ENCODE measurements at regions not wholly inside any gene's neighbourhood (a gene's known extent, or its start where the extent isn't known, plus 50 kb on each side); places are given as distances from the start of the nearest gene placed in this dataset.
"Not testable (repeated sequence)": the region's sequence is repeated elsewhere in the genome, so short reads cannot be mapped to it uniquely, and the experiment has no call there.

DNA sequence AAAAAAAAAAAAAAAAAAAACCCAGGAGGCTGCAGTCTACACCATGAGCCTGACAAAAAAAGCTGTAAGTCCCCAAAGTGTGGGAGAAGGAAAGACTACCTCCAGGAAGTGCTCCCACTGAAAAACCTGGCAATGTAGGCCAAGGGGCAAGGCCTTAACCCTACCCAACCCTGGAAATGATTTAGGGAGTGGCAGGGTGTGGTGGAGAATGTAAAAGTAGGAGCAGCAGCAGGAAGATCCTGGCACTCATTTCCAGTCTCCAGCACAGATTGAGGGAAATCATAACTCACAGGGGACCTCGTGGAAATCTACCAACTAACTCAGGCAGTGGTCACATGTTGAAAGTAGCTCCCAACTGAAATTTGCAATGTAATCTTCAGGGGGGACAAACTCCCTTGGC is 839.5 kb downstream of the EPHA3 start:
- no peak for FAIRE-seq

DNA sequence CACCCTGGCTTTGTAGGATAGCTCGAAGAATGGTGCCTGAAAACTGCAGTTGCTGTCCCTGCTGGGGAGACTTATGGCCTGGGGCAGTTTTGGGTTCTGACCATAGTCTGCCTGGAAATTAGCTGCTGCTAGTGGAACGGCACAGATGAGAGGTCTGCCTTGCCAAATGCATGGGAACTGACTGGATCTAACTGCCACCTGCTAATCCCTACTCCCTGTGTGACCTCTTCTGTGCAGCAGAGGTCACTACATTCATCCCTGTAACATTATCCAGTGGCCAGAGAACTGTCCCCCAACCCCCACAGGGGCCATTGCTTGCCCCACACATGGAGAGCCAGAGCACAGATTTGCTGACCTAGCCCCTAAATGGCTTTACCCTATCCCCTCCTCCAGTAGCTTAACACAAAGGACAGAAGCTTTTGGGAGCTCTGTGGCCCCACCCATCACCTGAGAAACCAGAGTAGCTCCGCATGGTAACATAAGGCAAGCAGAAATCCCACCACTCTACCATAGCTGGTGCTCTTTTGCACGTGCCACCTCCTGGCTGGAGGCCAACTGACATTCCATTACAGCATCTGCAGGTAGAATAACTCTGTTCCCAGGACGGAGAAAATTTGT is 840.0 kb downstream of the EPHA3 start:
- no peak for FAIRE-seq

DNA sequence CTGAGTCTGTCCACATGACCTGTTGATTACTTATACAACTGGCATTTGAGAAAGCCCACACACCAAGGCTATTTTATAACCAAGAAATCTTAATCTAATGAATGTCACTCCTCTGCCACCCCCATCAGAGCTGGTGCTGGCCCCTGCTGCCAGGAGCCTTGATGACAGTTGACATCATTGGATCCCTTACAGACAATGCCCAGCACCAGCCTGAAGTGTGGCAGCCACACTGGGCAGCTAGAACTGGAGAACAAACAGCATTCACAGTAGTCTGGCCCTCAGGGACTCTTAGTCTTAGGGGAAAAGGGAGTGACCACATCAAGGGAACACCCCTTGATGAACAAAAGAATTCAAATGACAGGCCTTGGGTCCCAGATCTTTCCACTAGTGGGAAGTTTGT is 840.6 kb downstream of the EPHA3 start:
- no peak for FAIRE-seq

DNA sequence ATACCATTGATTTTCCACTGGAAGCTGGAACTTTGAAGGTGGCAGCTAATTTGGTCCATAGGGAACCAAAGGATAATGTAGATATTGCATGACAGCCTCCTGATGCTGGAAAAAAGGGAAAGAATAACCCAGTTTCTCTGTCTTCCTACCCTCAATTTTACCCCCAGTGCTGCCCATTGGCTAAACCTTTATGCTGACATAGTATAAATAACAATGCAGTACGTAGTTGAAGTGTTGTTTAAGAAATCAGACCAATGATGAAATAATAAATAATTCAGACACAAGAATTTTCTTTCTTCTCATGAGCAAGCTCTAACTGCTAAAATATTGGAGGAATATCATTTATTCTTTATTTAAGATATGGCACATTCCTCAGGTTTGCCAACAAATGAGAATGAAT is 843.4 kb downstream of the EPHA3 start:
- FAIRE-seq: no peak

DNA sequence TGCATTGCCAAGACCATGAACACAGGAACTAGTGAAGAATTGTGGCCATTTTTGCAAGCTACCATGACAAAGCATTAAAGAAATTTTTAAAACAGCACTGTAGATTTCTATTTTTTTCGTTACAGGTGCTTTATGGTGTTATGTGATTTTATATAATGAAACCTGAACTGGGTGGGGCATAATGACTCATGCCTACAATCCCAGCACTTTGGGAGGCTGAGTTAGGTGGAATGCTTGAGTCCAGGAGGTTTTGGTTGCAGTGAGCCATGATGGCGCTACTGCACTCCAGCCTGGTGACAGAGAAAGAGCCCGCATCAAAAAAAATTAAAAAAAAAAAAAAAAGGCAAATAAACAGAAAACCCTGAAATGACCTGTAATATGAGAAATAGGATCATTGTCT is 846.7 kb downstream of the EPHA3 start:
- FAIRE-seq: no peak

DNA sequence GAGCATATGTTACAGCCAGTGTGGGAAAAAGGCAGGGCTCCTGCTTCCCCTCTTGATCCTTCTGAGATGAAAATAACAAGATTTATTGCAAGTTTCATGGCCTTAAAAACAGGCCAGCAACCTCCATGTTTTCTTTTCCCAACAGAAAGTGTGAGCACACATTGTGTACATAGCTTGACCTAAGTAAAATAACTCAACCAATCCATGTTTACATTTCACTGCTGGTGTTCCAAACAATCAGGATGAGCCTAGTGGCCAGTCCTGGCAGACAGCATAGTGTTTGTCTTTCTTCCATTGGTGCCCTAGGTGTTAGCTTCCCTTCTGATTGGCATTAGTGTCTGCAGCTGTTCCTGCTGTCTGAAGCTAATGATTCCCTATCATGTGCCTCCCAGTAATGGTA is 847.7 kb downstream of the EPHA3 start:
- FAIRE-seq: no peak

DNA sequence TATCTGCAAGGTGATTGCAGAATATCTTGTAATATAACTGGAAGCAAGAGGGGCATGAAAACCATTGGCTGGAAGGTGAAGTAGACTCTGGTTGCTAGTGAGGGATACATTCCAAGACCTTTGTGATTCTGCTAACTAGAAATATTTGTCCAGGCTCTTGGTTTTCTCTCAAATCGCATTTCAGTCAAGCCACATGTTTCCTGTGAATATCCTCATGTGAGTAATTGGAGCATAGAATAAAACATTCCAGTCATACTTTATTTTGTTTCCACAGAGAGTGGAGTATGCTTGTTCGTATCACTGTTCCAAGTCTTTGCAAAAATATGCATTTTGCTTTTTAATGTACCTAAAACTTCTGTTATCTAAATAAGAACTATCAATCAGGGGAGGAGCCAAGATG is 850.0 kb downstream of the EPHA3 start:
- FAIRE-seq: no peak

DNA sequence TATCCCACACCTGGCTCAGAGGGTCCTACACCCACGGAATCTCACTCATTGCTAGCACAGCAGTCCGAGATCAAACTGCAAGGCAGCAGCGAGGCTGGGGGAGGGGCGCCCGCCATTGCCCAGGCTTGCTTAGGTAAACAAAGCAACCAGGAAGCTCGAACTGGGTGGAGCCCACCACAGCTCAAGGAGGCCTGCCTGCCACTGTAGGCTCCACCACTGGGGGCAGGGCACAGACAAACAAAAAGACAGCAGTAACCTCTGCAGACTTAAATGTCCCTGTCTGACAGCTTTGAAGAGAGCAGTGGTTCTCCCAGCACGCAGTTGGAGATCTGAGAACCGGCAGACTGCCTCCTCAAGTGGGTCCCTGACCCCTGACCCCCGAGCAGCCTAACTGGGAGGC is 850.7 kb downstream of the EPHA3 start:
- not testable (repeated sequence) for FAIRE-seq

DNA sequence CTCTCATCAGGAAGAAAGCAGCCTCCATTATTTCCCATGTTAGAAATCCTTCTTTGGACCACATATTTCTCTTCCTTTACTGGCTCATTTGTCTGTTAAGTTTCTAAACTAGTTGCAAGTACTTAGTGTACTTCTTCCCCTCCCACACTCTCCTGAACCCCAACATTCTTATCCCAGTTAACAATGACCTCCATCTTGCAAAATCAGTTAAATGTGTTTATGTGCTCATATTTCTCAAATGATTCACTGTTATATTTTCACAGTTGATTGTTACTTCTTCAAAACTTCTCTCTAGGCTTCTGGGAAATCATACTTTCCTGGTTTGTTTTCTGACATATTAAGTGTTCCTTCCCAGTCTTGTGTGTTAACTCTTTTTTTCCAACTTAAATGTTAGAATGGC is 856.9 kb downstream of the EPHA3 start:
- no peak for FAIRE-seq

DNA sequence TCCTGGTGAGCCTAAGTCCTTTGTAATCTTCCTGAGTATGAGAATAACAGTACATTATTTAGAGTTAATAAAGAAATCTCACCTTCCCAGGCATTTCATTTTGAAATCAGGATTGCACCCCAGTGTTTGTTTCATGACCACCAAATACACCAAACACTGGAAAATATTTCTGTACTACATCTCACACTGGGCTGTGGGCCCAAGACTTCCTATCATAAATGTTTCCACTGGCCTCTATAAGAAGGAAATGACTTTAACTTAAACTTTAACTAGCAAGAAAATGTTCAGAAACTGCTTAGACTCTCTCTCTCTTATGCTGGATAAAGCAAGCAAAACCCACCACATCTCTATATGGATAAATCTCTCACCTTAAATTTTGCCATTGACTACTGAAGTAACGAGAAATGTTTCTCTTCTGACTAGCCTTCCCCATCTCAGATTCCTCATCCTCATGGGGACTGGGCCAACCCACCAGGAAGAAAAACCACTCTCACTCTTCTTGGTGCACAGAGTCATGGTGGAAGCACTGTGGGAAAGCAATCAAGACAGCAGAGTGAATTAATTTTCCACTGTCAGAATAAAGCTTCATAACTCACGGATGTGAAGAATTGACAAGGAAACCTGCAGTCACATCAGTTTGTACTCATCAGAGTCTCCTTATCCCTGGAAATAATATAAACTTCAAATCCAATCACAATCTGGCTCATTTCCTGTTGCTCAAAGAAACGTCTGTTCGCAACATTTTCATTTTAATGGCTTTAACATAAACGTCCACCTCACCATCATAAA is 859.6 kb downstream of the EPHA3 start:
- no peak for FAIRE-seq

DNA sequence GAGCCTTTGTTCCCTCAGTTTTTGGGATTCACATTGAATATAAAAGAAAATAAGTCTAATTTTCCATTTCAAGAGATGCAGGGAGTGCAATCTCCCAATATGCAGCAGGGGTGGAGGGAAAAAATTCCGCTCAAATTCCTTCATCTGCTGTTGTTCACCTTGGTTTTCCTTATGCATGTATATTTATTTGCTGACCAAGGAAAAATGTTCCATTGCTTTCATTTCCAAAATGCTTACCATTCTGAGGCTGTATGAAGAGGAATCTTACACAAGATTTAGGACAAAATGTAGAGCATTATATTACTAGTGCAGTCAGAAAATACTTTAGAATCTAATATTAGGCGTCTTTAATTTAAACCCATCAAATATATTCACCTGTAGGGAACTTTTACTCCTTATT is 863.9 kb downstream of the EPHA3 start:
- FAIRE-seq: no peak

DNA sequence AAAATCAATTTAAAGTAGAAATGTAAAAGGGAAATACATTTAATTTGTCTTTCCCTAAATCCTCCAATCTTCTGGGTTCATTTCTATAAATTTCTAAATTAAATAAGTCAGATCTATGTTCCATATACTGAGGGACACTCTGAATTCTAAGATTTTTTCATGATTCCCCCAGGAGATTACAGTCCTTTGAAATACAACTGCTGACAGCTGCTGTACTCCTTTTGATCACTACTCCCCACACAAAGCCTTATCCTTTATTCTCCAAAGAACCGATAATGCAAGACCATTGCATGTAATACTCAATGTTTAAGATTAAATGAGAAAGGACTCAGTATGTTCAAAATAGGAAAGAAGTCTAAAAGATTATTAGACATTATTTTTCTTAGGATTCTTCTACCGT is 865.7 kb downstream of the EPHA3 start:
- FAIRE-seq: no peak

DNA sequence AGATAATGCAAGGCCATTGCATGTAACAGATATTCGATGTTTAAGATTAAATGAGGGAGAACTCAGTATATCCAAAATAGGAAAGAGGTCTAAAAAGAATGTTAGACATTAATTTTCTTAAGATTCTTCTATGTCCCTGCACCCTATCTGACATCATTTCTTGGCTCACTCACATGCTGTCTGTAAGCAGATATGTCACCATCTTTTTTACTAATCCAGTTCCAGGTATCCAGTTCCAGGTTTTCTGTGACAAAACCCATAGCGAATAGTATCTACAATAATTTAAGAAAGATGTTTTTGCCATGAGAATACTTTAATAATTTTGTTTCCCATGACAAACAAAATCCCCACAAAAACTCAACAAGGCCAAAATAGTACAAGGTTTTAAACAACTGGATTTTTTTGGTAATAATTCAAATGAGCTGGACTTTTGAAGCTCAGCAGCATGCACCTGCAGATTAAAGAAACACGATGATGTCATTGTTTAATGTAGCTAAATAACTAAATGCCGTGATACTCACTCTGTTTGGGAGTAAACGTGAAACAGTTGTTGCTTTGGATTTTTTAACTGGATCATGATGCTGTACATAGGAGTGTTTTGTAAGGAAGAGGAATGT is 867.6 kb downstream of the EPHA3 start:
- FAIRE-seq: no peak

DNA sequence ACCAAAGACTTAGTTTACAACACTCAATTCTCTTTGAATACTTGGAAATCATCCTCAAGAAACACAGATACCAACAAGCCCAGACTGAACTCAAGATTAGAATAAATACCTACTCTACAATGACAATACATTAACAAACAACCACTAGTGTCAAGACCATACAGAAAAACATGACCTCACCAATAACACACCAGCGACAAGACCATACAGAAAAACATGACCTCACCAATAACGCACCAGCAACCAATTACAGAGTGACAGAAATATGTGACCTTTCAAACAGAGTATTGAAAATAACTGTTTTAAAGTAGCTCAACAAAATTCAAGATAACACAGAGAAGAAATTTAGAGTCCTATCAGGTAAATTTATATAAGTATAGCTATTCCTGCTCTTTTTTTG is 876.0 kb downstream of the EPHA3 start:
- FAIRE-seq: no peak

DNA sequence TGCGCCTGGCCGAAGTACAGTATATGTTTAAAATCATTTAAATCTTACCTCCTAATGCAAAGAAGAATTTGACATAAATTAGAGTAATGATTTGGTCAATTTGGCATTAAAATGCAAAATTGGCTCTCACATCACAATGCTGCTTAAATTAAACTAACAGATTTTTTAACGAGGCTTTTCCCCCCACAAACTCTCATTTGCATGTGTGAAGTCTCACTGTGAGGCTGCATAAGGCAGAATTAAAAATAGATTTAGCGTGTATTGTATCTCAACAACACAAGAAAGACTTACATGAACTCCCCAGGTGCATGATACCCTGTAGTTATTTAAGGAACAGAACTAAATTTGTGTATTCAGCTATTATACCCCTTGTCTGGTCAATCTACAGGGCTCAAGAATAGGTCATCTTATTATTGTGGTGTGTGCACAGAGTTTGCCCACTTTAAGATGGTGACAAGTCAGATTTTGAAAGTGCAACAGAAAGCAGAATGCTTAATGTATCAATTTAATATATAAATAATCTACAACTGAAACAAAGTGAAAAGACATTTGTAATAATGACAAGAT is 897.9 kb downstream of the EPHA3 start:
- FAIRE-seq: no peak

DNA sequence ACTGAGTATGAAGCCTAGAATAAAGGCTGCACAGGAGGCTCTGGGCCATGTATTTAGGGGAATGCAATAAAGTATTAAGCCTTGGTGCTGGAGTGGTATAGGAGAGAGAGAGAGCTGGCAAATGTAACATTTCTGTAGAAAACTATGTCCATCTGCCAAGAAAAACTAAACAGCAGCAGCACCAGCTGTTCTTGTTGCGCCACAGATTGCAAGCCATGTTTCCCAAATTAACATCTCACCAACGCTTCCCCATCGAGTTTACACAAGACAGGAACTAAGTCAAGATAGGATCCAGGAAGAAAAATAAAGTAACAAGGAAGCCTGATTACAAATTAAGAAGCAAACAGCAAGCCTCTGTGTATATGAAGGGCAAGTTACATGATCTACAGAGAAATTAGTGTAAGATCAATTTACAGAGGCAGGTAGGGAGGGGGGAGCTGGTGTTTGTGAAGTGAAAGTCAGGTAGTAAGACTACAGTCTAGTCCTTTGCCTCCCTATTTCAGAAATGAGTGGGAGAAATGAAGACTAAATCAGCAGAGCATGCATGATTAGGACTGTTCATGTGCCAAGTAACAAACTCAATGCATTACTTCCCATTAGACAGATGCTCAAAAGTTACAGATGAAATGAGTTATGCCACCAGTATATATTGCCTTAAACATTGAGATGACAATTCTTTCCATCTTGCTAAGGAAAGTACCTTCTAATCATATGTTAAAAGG is 900.5 kb downstream of the EPHA3 start:
- FAIRE-seq: no peak

DNA sequence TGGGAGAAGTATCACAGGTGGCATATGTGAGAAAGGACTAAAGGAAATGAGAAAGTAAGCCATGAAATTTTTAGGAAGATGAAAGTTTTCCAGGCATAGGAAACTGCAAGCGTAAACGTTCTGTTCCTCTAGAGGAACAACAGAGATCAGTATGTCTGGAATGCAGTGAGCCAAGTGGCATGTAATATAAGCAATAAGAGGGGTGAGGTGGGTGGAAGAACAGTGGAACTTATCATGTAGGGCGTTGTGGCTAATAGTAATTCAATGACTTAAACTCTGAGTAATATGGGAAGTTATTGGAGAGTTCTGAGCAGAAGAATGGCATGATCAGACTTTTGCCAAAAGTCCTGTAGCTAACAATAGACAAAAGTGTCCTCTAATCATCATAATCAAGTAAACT is 902.9 kb downstream of the EPHA3 start:
- FAIRE-seq: no peak

DNA sequence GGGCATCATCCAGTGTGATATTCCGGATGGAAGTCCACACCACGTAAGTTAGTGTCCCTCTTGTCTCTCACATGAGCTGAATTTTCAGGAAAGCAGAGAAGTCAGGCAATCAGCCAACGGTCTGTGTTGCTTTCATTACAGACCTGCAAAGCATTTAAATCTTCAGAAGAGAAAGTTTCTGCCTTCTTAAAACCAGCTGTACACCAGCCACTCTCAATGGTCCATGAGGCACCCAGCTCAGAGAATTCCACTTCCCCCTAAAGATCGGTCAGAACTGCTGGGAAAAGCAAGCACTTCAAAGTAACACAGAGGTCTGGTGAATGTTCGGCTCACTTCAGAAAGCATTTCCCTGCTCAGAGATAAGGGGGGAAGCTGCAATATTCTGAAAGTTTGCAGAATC is 903.7 kb downstream of the EPHA3 start:
- FAIRE-seq: no peak

DNA sequence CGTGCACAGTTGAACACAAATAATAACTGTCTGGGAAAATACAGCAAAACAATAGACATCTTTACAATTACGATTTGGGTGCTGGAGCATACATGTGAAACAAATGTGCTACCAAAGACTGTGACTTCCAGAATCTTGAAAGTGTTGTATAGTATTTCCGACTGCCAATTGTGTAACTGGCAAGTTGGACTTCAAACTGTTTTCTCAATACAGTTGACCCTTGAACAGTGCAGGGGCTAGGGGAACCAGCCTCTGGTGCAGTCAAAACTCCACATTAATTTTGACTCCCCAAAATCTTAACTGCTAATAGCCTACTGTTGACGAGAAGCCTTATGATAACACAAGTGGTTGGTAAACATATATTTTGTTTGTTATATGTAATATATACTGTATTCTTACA is 904.2 kb downstream of the EPHA3 start:
- FAIRE-seq: no peak

DNA sequence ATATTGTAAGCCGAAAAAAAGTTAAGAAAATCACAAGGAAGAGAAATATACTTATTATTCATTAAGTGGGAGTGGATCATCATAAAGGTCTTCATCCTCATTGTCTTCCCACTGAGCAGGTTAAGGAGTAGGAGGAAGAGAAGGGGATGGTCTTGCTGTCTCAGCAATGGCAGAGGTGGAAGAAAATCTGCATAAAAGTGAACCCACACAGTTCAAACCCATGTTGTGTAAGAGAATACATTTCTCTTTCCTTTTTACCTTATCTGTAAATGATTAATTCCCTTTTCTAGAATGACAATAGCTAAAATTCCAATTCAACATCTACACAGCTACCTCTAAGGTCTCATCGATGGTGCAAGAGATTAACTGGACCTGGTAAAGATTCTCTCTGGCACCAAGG is 904.6 kb downstream of the EPHA3 start:
- no peak for FAIRE-seq

DNA sequence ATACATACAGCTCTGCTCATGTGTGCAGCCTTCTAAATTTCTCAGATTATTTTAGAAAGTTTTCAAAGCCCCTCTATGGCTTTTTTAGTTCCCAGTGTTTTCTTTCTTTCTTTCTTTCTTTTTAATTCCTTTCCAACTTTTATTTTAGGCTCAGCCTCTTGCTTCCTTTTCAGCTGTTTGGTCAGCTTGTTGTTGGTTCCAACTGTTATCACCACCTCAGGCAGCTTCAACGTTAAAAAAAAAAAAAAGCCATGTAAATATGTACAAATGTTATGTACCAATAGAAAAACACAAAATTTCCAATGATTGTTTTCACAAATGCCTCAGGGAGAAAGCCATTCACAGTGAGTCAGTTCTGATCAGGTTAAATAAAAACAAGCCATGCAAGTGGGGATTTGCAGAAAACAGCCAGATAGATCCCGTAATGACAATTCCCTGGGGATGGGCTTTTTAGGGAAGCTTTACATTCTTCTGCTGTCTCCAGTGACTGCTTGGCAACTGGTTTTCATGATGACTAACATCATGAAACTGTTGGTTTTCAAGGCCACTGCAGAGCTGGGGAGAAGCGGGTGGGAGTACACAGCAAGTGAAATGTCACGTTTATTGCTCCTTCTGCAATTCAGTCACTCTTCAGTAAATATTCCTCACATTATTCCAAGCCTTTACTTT is 908.4 kb downstream of the EPHA3 start:
- no peak for FAIRE-seq

DNA sequence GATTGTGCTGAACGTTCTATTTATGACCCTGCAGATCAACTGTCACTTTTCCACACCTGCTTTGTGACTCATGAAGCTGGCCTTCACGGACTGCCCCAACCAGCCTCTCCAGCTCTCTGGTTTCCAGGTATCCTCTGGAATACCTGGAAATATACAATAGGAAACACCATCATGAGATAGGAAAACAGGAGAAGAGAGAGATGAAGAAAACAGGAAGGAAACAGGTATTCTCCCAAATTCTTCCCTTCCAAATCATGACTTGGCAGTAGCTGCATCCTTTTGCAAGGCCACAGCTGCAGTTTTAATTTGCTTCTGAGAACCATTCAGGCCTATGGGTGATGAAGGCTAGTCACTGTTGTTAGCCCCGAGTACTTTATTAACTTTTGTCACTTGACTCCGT is 909.1 kb downstream of the EPHA3 start:
- FAIRE-seq: no peak

DNA sequence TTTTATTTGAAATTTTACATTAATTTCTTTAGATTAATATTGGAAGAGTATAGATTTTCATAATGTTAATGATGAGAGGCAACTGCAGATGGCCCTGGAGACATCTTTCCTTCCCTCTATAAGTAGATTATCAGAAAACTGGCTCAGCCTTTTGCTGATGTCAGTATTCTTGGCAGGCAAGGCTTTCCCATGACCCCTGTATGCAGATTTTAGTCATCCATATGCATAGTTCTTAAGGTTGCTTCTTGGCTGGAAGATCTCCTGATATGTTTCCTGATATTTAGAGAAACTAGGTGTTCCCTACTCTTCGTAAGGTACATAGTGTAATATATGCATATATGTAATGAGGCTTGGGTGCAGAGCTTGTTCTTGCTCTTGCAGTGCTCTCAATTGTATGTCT is 911.4 kb downstream of the EPHA3 start:
- no peak for FAIRE-seq

Data from colon (tissue), 2 donors.